Type B pancreatic cell (in vitro differentiated cells): ENCODE measurements at regions not wholly inside any gene's neighbourhood (a gene's known extent, or its start where the extent isn't known, plus 50 kb on each side); places are given as distances from the start of the nearest gene placed in this dataset.

Experiments
- DNase-seq: peaks from one replicate; pipeline ENCODE4 v3.0.0; 2021; ENCODE audit warnings: mixed read lengths; ENCODE audit not compliant: unreplicated experiment; ENCODE audit errors: extremely low spot score
- H3K27ac Mint-ChIP-seq: 2 replicates; pipeline ENCODE4 v1.8.0; 2021; ENCODE audit warnings: mild to moderate bottlenecking, mixed read lengths
- H3K27me3 Mint-ChIP-seq: 2 replicates; pipeline ENCODE4 v1.8.0; 2021; ENCODE audit warnings: mixed read lengths
- H3K36me3 Mint-ChIP-seq: 2 replicates; pipeline ENCODE4 v1.8.0; 2021; ENCODE audit warnings: mixed read lengths
- H3K4me1 Mint-ChIP-seq: one replicate; pipeline ENCODE4 v1.8.0; 2021; ENCODE audit warnings: mixed read lengths; ENCODE audit not compliant: unreplicated experiment
- H3K4me3 Mint-ChIP-seq: 2 replicates; pipeline ENCODE4 v1.8.0; 2021; ENCODE audit warnings: mild to moderate bottlenecking, mixed read lengths
- H3K9me3 Mint-ChIP-seq: 2 replicates; pipeline ENCODE4 v1.8.0; 2021; ENCODE audit warnings: mixed read lengths
- CTCF ChIP-seq: fragments of 200-600 bp; sonication (generic); conservative IDR thresholded peaks from 2 replicates; pipeline ENCODE4 v1.5.0; 2021; ENCODE audit warnings: antibody characterized with exemption, mild to moderate bottlenecking

GRCh38 chrX:110427076-110427475 is 68.4 kb downstream of the RTL9 start:
- Mint-ChIP-seq H3K9me3 (no peaks in the 10 kb centered on the region), H3K4me1 (peaks cover 43% of the 10 kb centered on the region), H3K27me3 (peaks cover 15% of the 10 kb centered on the region), H3K4me3 (no peak overlapping the region), H3K27ac (no peak overlapping the region), H3K36me3 (no peaks in the 10 kb centered on the region)
- TF ChIP-seq CTCF, result no peak
- no peak for DNase-seq

GRCh38 chrX:110428144-110428543 is 69.5 kb downstream of the RTL9 start:
- TF ChIP-seq CTCF, result no peak
- DNase-seq, result no peak
- peaks cover 48% of the 10 kb centered on the region for H3K4me1 Mint-ChIP-seq
- peaks cover 18% of the 10 kb centered on the region for H3K27me3 Mint-ChIP-seq
- H3K36me3 Mint-ChIP-seq, result no peaks in the 10 kb centered on the region
- no peak overlapping the region for H3K27ac Mint-ChIP-seq
- H3K4me3 Mint-ChIP-seq, result no peak overlapping the region
- H3K9me3 Mint-ChIP-seq, result no peaks in the 10 kb centered on the region

GRCh38 chrX:110430293-110431076 is 71.8 kb downstream of the RTL9 start:
- no peak for TF ChIP-seq CTCF
- Mint-ChIP-seq H3K4me1 (peaks cover 50% of the 10 kb centered on the region), H3K4me3 (no peak overlapping the region), H3K27ac (no peak overlapping the region), H3K9me3 (no peaks in the 10 kb centered on the region), H3K27me3 (peaks cover 22% of the 10 kb centered on the region), H3K36me3 (peaks cover 3% of the 10 kb centered on the region)
- DNase-seq, result no peak

- DNase-seq, result no peak
- H3K4me1 Mint-ChIP-seq, result peaks cover 52% of the 10 kb centered on the region
- no peak overlapping the region for H3K27ac Mint-ChIP-seq
- peaks cover 3% of the 10 kb centered on the region for H3K36me3 Mint-ChIP-seq
- no peak overlapping the region for H3K4me3 Mint-ChIP-seq
- peaks cover 22% of the 10 kb centered on the region for H3K27me3 Mint-ChIP-seq
- TF ChIP-seq CTCF, result no peak
- no peaks in the 10 kb centered on the region for H3K9me3 Mint-ChIP-seq
Observed at GRCh38 chrX:110432091-110432905, 73.7 kb downstream of the RTL9 start.

- Mint-ChIP-seq H3K4me1 (peaks cover 49% of the 10 kb centered on the region), H3K27me3 (peaks cover 23% of the 10 kb centered on the region)
Observed at GRCh38 chrX:110432906-110433215, 74.2 kb downstream of the RTL9 start.

More at GRCh38 chrX:110432906-110433215, 74.2 kb downstream of the RTL9 start:
- Mint-ChIP-seq H3K27ac (no peak overlapping the region), H3K9me3 (no peaks in the 10 kb centered on the region), H3K4me3 (no peak overlapping the region), H3K36me3 (peaks cover 3% of the 10 kb centered on the region)
- TF ChIP-seq CTCF, result no peak
- DNase-seq, result no peak
